Erythroblast (primary cell): ENCODE measurements at regions not wholly inside any gene's neighbourhood (a gene's known extent, or its start where the extent isn't known, plus 50 kb on each side); places are given as distances from the start of the nearest gene placed in this dataset.

Experiments
- GATA1 ChIP-seq: IDR thresholded peaks from 2 replicates; pipeline ENCODE4 v1.6.1; 2011; ENCODE audit warnings: low read depth, mild to moderate bottlenecking, control low read depth, low read length, moderate library complexity
- POLR2A ChIP-seq: IDR thresholded peaks from 2 replicates; pipeline ENCODE4 v1.6.1; 2011; ENCODE audit warnings: mild to moderate bottlenecking, low read length

DNA sequence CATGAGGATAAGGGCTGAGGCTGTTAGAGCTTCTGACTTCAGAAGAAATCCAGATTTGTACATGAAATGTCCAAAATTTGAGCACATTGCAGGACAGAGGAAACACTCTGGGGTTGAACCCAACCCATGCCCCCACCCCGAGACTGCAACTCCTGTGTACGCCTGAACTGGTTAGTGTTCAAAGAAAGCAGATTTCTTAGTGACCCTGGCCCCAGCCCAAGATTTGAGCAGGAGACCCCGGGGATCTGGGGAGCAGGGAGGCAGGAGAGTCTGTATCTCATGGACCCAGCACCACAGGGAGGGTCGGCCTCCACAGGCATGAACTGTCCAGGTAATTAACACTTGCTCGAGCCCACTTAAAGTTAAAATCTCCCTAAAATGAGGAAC lies 69.3 kb upstream of the WNT7B start:
- TF ChIP-seq POLR2A (no peak), GATA1 (no peak)
